ENCODE measurements at regions not wholly inside any gene's neighbourhood (a gene's known extent, or its start where the extent isn't known, plus 50 kb on each side); places are given as distances from the start of the nearest gene placed in this dataset.

DNA sequence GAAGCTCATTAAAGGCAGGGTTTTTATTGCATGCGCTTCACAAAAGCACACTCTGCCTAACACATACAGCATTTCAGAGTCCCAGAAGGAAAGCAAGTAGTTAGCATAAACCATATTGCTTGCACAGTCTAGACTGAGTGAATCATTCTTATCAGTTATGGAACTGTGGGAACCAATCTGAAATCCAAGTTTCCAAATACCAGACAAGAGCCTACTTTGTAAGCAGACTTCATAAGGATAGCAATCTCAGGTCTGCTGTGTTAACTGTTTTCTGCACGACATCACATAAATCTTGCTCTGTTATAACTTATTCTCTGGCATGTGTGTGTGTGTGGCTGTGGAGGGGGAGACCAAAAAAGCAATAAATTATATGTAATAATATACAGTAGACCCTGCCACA is 608.1 kb upstream of the REG3G start:
- TF ChIP-seq, protein P1, sequence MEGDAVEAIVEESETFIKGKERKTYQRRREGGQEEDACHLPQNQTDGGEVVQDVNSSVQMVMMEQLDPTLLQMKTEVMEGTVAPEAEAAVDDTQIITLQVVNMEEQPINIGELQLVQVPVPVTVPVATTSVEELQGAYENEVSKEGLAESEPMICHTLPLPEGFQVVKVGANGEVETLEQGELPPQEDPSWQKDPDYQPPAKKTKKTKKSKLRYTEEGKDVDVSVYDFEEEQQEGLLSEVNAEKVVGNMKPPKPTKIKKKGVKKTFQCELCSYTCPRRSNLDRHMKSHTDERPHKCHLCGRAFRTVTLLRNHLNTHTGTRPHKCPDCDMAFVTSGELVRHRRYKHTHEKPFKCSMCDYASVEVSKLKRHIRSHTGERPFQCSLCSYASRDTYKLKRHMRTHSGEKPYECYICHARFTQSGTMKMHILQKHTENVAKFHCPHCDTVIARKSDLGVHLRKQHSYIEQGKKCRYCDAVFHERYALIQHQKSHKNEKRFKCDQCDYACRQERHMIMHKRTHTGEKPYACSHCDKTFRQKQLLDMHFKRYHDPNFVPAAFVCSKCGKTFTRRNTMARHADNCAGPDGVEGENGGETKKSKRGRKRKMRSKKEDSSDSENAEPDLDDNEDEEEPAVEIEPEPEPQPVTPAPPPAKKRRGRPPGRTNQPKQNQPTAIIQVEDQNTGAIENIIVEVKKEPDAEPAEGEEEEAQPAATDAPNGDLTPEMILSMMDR (IDR thresholded peaks at IDR 0.05; ENCODE audit: insufficient read depth, low read length), result no peak
- TF ChIP-seq, protein P2, sequence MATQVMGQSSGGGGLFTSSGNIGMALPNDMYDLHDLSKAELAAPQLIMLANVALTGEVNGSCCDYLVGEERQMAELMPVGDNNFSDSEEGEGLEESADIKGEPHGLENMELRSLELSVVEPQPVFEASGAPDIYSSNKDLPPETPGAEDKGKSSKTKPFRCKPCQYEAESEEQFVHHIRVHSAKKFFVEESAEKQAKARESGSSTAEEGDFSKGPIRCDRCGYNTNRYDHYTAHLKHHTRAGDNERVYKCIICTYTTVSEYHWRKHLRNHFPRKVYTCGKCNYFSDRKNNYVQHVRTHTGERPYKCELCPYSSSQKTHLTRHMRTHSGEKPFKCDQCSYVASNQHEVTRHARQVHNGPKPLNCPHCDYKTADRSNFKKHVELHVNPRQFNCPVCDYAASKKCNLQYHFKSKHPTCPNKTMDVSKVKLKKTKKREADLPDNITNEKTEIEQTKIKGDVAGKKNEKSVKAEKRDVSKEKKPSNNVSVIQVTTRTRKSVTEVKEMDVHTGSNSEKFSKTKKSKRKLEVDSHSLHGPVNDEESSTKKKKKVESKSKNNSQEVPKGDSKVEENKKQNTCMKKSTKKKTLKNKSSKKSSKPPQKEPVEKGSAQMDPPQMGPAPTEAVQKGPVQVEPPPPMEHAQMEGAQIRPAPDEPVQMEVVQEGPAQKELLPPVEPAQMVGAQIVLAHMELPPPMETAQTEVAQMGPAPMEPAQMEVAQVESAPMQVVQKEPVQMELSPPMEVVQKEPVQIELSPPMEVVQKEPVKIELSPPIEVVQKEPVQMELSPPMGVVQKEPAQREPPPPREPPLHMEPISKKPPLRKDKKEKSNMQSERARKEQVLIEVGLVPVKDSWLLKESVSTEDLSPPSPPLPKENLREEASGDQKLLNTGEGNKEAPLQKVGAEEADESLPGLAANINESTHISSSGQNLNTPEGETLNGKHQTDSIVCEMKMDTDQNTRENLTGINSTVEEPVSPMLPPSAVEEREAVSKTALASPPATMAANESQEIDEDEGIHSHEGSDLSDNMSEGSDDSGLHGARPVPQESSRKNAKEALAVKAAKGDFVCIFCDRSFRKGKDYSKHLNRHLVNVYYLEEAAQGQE (IDR thresholded peaks at IDR 0.05; ENCODE audit: insufficient replicate concordance, low read depth), result no peak
- TF ChIP-seq POLR2AphosphoS5 (IDR thresholded peaks at IDR 0.05; ENCODE audit: low read depth) (no peak), GABPA (IDR thresholded peaks at IDR 0.05; ENCODE audit: low read depth) (no peak), SPI1 (IDR thresholded peaks at IDR 0.05; ENCODE audit: borderline replicate concordance, low read depth) (no peak)
